ENCODE measurements at regions not wholly inside any gene's neighbourhood (a gene's known extent, or its start where the extent isn't known, plus 50 kb on each side); places are given as distances from the start of the nearest gene placed in this dataset.

DNA sequence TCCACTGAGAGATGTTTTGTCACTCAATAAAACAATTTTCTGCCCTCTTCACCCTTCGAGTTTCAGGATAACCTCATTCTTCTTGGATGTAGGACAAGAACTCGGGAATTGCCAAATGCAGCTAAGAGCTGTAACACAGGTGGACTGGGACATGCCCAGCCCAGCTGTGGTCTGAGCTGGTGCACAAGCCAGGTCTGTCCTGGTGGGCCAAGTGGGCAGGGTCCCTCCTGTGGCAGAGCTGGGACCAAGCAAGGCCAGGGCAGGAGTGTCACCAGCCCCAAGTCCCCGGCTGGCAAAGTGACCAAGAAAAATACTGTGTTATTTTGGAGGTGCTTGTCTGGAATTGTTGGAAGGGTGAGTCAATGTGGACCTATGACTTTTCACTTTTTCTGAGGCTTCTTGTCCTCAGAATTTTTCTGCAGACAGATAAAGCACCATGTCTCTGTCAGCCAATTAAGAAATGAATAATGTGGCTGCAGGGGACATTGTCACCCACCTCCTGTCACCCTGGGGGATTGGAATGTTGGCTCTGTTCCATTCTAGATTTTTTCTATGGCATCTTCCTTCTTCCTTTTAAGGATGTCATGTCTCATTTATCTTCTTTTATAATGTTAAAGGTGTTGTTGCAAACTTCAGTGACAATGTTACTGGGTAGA, 645.2 kb upstream of the EPHA6 start:
- no peak for DNase-seq

DNA sequence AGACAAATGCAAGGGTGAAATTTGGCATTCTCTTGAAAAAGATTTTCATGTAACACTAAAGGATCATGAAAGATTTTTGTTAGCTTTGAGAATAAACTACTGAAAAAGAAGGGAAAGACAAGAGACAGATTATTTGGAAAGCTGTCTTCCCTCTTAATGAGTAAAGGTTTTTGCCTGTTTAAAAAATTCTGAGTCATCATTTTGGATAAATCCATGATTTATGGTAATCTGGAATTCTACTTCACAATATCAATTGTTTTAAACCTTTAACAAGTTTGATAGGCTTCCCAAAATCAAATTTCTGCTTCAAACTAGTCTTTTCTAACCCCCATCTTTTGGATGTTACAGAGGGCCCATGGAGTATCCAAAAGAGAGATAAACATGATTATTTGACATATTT, 641.5 kb upstream of the EPHA6 start:
- DNase-seq: no peak

GRCh38 chr3:96175500-96175899, 638.9 kb upstream of the EPHA6 start:
- DNase-seq: no peak

- no peak for DNase-seq
Observed at GRCh38 chr3:96182756-96183155, 631.6 kb upstream of the EPHA6 start.

- no peak for DNase-seq
Observed at GRCh38 chr3:96183871-96184270, 630.5 kb upstream of the EPHA6 start.

GRCh38 chr3:96190024-96190616, 624.3 kb upstream of the EPHA6 start:
- DNase-seq: no peak

DNA sequence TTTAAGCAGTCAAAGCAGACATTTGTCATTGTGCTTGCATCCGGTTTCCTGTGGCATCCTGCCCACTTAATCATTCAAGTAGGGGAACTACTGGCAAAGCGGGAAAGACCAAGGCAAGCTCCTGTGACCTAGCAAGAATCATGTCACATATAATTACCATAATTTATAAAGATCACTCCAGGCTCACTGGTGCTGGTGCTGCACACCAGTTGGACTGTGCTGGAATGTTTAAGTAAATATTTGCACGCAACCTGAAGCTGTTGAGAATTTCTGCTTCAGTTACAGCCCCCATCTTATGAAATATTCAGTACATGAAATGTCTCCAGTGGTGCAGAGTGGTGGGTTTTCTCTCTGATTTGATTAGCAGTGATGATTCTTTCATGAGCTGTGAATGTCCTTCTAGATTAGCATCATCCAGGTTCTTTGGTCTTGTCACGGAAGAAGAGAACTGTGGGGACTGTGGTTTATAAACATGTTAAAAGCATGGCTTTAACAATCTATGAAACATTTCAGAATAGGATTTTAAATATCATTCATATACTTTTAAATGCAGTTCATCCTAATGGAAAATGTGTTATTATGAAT, 621.3 kb upstream of the EPHA6 start:
- no peak for DNase-seq

GRCh38 chr3:96200897-96201296, 613.5 kb upstream of the EPHA6 start:
- DNase-seq: no peak

GRCh38 chr3:96201463-96201862, 612.9 kb upstream of the EPHA6 start:
- DNase-seq: no peak

- no peak for DNase-seq
Observed at GRCh38 chr3:96202181-96202580, 612.2 kb upstream of the EPHA6 start.

DNA sequence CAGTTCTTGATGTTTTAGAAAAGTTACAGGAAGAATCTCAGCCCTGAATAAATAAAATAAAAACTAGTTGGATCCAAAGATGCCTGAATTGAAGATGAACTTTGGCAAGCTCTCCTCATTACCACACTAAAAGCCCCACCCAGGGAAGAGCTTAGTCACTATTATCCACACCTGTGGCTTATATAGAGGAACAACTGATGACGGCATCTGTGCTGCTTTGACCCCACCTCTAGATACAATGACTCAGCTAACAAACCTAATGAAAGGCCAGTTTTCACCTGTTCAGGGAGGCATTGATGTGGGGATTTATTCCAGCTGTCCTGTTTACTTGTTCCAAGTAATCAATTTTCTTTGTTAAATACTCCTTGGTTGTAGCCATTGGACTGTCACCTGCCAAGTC, 604.7 kb upstream of the EPHA6 start:
- no peak for DNase-seq

- DNase-seq: no peak
Observed at GRCh38 chr3:96213393-96213792, 601.0 kb upstream of the EPHA6 start.

DNA sequence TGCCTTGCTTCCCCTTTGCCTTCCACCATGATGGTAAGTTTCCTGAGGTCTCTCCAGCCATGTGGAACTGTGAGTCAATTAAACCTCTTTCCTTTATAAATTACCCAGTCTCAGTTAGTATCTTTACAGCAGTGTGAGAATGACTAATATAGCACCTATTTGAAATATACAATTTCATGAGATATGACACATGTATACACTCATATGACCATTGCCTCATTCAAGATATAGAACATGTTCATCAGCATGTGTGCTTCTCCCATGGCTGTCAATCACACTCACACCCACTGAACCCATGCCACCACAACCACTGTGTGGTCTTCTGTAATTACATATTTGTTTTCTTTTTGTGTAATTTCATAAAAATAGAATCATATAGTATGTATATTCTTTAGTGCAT, 599.5 kb upstream of the EPHA6 start:
- DNase-seq: no peak

DNA sequence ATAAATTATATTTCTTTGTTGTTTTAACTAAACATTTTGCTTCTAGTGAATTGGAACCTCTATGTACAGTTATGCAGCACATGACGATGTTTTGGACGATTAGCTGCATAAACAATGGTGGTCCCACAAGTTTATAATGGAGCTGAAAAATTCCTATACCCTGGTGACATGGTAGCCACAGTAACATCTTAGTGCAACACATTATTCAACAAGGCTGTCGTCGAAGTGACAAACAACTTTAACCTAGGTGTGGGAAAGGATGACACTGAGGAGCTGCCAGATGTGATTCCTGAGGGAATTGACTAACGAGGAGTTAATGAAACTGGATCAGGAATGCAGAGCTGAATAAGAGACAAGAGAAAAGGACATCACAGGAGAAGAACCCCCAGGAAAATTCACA, 588.9 kb upstream of the EPHA6 start:
- no peak for DNase-seq

DNA sequence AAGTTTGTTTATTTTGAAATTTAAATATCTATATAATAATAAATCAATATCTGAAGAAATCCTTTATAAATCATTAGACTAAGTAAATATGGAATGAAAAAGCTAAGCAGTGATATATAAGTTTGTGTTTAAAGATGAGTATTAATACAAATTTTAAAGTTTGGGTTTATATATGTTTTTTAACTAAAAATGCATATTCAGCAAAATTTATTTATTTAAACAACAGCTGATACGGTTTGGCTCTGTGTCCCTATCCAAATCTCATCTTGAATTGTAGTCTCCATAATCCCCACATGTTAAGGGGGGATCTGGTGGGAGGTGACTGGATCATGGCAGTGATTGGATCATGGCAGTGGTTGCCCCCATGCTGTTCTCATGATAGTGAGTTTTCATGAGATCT, 580.7 kb upstream of the EPHA6 start:
- no peak for DNase-seq

DNA sequence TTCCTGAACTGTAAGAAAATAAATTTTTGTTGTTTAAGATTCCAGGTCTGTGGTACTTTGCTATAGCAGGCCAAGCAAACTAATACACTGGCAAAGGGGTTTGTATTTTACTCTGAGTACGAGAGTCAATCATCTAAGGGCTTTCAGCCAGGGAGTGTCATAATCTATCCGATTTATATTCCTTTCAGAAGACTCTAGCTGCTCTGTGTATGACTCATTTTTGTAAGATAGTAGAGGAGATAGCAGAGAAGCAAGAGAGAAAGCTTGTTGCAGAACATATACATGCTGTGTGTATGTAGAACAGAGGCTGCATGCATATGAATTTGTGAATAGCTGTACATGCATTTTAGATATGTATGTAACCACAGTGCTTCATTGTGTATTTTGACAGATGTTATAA, 577.9 kb upstream of the EPHA6 start:
- DNase-seq: no peak

- DNase-seq: no peak
Observed at GRCh38 chr3:96259299-96259698, 555.1 kb upstream of the EPHA6 start.

DNA sequence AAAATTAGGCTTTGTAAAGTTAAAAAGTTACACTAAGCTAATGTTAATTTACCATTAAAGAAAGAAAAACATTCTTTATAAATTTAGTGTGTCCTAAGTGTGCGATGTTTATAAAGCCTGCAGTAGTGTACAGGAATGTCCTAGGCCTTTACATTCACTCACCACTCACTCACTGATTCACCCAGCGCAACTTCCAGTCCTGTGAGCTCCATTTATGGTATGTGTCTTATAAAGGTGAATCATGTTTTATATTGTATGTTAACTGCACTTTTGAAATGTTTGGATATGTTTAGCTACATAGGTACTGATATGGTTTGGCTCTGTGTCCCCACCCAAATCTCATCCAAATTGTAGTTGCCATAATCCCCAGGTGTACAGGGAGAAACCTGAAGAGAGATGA, 549.7 kb upstream of the EPHA6 start:
- DNase-seq: no peak

DNA sequence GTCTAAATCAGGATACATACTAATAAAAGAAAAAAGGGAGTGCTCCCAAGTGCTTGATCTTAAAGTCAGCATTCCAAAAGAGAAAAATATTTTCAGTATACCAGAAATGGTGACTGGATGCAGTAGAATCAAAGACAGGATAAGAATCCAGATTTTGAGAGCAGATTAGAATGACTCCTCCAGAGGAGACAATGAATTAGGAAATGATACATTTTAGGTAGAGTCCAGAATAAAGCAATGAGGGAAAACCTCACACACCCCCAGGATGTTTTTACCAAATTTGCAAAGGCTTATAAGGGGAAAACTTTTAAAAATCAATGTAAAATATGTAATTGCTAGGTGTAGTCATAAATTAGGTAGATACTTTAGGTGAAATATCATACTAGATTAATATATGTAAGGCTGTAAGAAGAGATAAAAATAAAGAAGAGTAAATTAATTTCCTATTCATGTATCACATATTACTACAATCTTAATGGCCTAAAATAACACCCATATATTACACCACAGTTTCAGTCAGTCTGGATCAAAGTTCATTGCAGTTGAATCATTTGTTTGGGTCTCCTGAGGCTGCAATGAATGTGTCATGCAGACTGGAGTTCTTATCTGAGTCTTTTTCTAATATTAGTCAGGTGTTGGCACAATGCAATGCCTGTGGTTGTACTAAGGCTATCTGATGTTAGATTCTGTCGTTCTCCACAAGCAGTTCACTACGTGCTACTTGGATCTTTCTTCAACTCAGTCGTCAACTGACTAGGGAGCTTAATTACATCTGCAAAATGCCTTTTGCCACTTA, 547.8 kb upstream of the EPHA6 start:
- DNase-seq: no peak

- no peak for DNase-seq
Observed at GRCh38 chr3:96267577-96267976, 546.8 kb upstream of the EPHA6 start.

DNA sequence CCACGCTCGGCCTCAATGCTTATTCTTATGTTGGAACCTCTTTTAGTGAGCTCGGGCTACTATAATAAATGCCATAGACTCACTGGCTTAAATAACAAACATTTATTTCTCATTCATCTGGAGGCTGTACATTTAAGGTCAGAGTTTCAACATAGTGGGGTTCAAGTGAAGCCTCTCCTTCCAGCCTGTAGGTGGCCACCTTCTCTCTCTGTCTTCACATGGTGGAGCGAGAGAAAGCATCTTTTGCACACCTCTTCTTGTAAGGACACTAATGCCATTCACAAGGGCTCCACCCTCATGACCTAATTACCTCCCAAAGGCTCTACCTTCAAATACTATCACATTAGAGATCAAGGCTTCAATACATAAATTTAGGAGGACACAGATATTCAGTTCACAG, 520.3 kb upstream of the EPHA6 start:
- no peak for DNase-seq

GRCh38 chr3:96300743-96301142, 513.7 kb upstream of the EPHA6 start:
- DNase-seq: no peak

GRCh38 chr3:96319166-96319565, 495.2 kb upstream of the EPHA6 start:
- peak; percentile 1 for DNase-seq
